GM23338 (cell line): ENCODE measurements at regions not wholly inside any gene's neighbourhood (a gene's known extent, or its start where the extent isn't known, plus 50 kb on each side); places are given as distances from the start of the nearest gene placed in this dataset.

Experiments
- CREB1 ChIP-seq: fragments of 250-450 bp; sonication (Bioruptor Pico); IDR thresholded peaks from 2 replicates; pipeline ENCODE4 v1.5.0; 2020; ENCODE audit warnings: low read depth, mild to moderate bottlenecking, moderate library complexity
- CTCF ChIP-seq, 2 experiments: fragments of 200-600 bp in 1 of 2; sonication (generic) in 1 of 2; conservative IDR thresholded peaks; 2 replicates each; pipeline versions ENCODE4 v1.5.1 to v1.6.1; 2016 to 2017; ENCODE audit warnings: antibody characterized with exemption in 2 of 2, low read depth in 2 of 2, mild to moderate bottlenecking in 2 of 2, moderate library complexity in 1 of 2
- ETS1 ChIP-seq: IDR thresholded peaks from 2 replicates; pipeline ENCODE4 v1.6.1; 2016; ENCODE audit warnings: antibody characterized with exemption
- EZH2 ChIP-seq: fragments of 200-600 bp; sonication (generic); IDR thresholded peaks from one replicate; pipeline ENCODE4 v1.8.0; 2017; ENCODE audit warnings: antibody characterized with exemption, mild to moderate bottlenecking, low read depth; ENCODE audit not compliant: unreplicated experiment
- EZH2phosphoT487 ChIP-seq: fragments of 200-600 bp; sonication (generic); IDR thresholded peaks from one replicate; pipeline ENCODE4 v1.8.1; 2018; ENCODE audit warnings: antibody characterized with exemption; ENCODE audit not compliant: unreplicated experiment
- JUNB ChIP-seq: IDR thresholded peaks from one replicate; pipeline ENCODE4 v1.6.1; 2016; ENCODE audit warnings: antibody characterized with exemption; ENCODE audit not compliant: unreplicated experiment
- NANOG ChIP-seq: IDR thresholded peaks from 2 replicates; pipeline ENCODE4 v1.6.1; 2016; ENCODE audit warnings: antibody characterized with exemption, borderline replicate concordance
- POLR2AphosphoS5 ChIP-seq: IDR thresholded peaks from 2 replicates; pipeline ENCODE4 v1.6.1; 2016; ENCODE audit warnings: antibody characterized with exemption, low read depth
- STAT1 ChIP-seq: IDR thresholded peaks from one replicate; pipeline ENCODE4 v1.6.1; 2016; ENCODE audit warnings: antibody characterized with exemption; ENCODE audit not compliant: unreplicated experiment
- ZNF114 ChIP-seq: fragments of 250-450 bp; sonication (Bioruptor Pico); IDR thresholded peaks from 2 replicates; pipeline ENCODE4 v1.5.0; 2020; ENCODE audit warnings: mild to moderate bottlenecking, moderate library complexity
- ZNF331 ChIP-seq: fragments of 250-450 bp; sonication (Bioruptor Pico); IDR thresholded peaks from 2 replicates; pipeline ENCODE4 v1.5.0; 2020; ENCODE audit warnings: low read depth, mild to moderate bottlenecking, moderate library complexity
- TF ChIP-seq, protein P1 (sequence below): IDR thresholded peaks from one replicate; pipeline ENCODE4 v1.6.1; 2018; ENCODE audit warnings: antibody characterized with exemption; ENCODE audit not compliant: unreplicated experiment

GRCh38 chr18:2301316-2301715 lies 270.0 kb downstream of the METTL4 start:
- TF ChIP-seq CTCF (conservative IDR thresholded peaks at IDR 0.05; ENCODE audit: low read depth in 2 of 2), result no peak
- TF ChIP-seq EZH2, result no peak
- TF ChIP-seq POLR2AphosphoS5, result no peak
- no peak for TF ChIP-seq JUNB
- TF ChIP-seq NANOG, result no peak
- no peak for TF ChIP-seq CREB1 (CRISPR knock-in tag)
- TF ChIP-seq EZH2phosphoT487, result no peak
- TF ChIP-seq ZNF331, result no peak
- TF ChIP-seq STAT1, result no peak
- TF ChIP-seq, protein P1, sequence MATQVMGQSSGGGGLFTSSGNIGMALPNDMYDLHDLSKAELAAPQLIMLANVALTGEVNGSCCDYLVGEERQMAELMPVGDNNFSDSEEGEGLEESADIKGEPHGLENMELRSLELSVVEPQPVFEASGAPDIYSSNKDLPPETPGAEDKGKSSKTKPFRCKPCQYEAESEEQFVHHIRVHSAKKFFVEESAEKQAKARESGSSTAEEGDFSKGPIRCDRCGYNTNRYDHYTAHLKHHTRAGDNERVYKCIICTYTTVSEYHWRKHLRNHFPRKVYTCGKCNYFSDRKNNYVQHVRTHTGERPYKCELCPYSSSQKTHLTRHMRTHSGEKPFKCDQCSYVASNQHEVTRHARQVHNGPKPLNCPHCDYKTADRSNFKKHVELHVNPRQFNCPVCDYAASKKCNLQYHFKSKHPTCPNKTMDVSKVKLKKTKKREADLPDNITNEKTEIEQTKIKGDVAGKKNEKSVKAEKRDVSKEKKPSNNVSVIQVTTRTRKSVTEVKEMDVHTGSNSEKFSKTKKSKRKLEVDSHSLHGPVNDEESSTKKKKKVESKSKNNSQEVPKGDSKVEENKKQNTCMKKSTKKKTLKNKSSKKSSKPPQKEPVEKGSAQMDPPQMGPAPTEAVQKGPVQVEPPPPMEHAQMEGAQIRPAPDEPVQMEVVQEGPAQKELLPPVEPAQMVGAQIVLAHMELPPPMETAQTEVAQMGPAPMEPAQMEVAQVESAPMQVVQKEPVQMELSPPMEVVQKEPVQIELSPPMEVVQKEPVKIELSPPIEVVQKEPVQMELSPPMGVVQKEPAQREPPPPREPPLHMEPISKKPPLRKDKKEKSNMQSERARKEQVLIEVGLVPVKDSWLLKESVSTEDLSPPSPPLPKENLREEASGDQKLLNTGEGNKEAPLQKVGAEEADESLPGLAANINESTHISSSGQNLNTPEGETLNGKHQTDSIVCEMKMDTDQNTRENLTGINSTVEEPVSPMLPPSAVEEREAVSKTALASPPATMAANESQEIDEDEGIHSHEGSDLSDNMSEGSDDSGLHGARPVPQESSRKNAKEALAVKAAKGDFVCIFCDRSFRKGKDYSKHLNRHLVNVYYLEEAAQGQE, result no peak
- no peak for TF ChIP-seq ETS1
- no peak for TF ChIP-seq ZNF114 (CRISPR knock-in tag)
